ENCODE measurements at regions not wholly inside any gene's neighbourhood (a gene's known extent, or its start where the extent isn't known, plus 50 kb on each side); places are given as distances from the start of the nearest gene placed in this dataset.

- no peak overlapping the region for H3K4me3 ChIP-seq (ENCODE audit: low read depth, low read length)
Observed at GRCh38 chr7:130989101-130989795, 255.2 kb upstream of the KLF14 start.

- no peak overlapping the region for H3K4me3 ChIP-seq (ENCODE audit: low read depth, low read length)
Observed at GRCh38 chr7:130990178-130990832, 256.3 kb upstream of the KLF14 start.

- H3K4me3 ChIP-seq (ENCODE audit: low read depth, low read length), result no peak overlapping the region
Observed at GRCh38 chr7:130993671-130994365, 259.8 kb upstream of the KLF14 start.

GRCh38 chr7:130994378-130995115, 260.5 kb upstream of the KLF14 start:
- no peak overlapping the region for H3K4me3 ChIP-seq (ENCODE audit: low read depth, low read length)

- H3K4me3 ChIP-seq (ENCODE audit: low read depth, low read length), result no peak overlapping the region
Observed at GRCh38 chr7:130995252-130996081, 261.5 kb upstream of the KLF14 start.

- H3K4me3 ChIP-seq (ENCODE audit: low read depth, low read length), result no peak overlapping the region
Observed at GRCh38 chr7:130996205-130996832, 262.3 kb upstream of the KLF14 start.

- no peak overlapping the region for H3K4me3 ChIP-seq (ENCODE audit: low read depth, low read length)
Observed at GRCh38 chr7:130996833-130997231, 262.8 kb upstream of the KLF14 start.

GRCh38 chr7:130998993-130999602, 265.1 kb upstream of the KLF14 start:
- H3K4me3 ChIP-seq (ENCODE audit: low read depth, low read length), result no peak overlapping the region

- no peak overlapping the region for H3K4me3 ChIP-seq (ENCODE audit: low read depth, low read length)
Observed at GRCh38 chr7:130999926-131000325, 265.9 kb upstream of the KLF14 start.

- no peak overlapping the region for H3K4me3 ChIP-seq (ENCODE audit: low read depth, low read length)
Observed at GRCh38 chr7:131000389-131000788, 266.4 kb upstream of the KLF14 start.

- H3K4me3 ChIP-seq (ENCODE audit: low read depth, low read length), result no peak overlapping the region
Observed at GRCh38 chr7:131000873-131001272, 266.9 kb upstream of the KLF14 start.

GRCh38 chr7:131002600-131002999, 268.6 kb upstream of the KLF14 start:
- no peak overlapping the region for H3K4me3 ChIP-seq (ENCODE audit: low read depth, low read length)

- no peak overlapping the region for H3K4me3 ChIP-seq (ENCODE audit: low read depth, low read length)
Observed at GRCh38 chr7:131003634-131004033, 269.6 kb upstream of the KLF14 start.

GRCh38 chr7:131004371-131004770, 270.4 kb upstream of the KLF14 start:
- H3K4me3 ChIP-seq (ENCODE audit: low read depth, low read length), result no peak overlapping the region

- H3K4me3 ChIP-seq (ENCODE audit: low read depth, low read length), result no peak overlapping the region
Observed at GRCh38 chr7:131007439-131008330, 273.7 kb upstream of the KLF14 start.

- no peak overlapping the region for H3K4me3 ChIP-seq (ENCODE audit: low read depth, low read length)
Observed at GRCh38 chr7:131008840-131009711, 275.1 kb upstream of the KLF14 start.

- H3K4me3 ChIP-seq (ENCODE audit: low read depth, low read length), result no peak overlapping the region
Observed at GRCh38 chr7:131010029-131010716, 276.2 kb upstream of the KLF14 start.

Data from iPS-11a (cell line).